OCI-LY3 (cell line): ENCODE measurements at regions not wholly inside any gene's neighbourhood (a gene's known extent, or its start where the extent isn't known, plus 50 kb on each side); places are given as distances from the start of the nearest gene placed in this dataset.

Source experiments
- H2AFZ ChIP-seq: fragments of 200-600, 300-600 bp; shearing (Covaris generic); 2 replicates; pipeline ENCODE4 v1.6.0; 2014; ENCODE audit warnings: antibody characterized with exemption, low read depth, low read length
- H3K27ac ChIP-seq: fragments of 200-600, 300-600 bp; sonication (generic); 2 replicates; pipeline ENCODE4 v1.5.1; 2014; ENCODE audit warnings: mild to moderate bottlenecking, low read length, moderate library complexity, mixed read lengths
- H3K27me3 ChIP-seq: fragments of 200-600, 300-600 bp; sonication (generic); 2 replicates; pipeline ENCODE4 v1.6.1; 2014; ENCODE audit warnings: low read depth, low read length, mixed read lengths
- H3K36me3 ChIP-seq: fragments of 200-600, 300-600 bp; sonication (generic); replicated peaks from 2 replicates; pipeline ENCODE3; 2014; ENCODE audit warnings: low read depth, low read length, mixed read lengths
- H3K4me1 ChIP-seq: fragments of 300-600, 200-600 bp; sonication (generic); 2 replicates; pipeline ENCODE4 v1.6.1; 2014; ENCODE audit warnings: low read length, mixed read lengths
- H3K4me2 ChIP-seq: fragments of 200-600, 300-600 bp; sonication (generic); 2 replicates; pipeline ENCODE4 v1.6.1; 2014; ENCODE audit warnings: low read length, mixed read lengths
- H3K4me3 ChIP-seq: fragments of 300-600, 200-600 bp; sonication (generic); 2 replicates; pipeline ENCODE4 v1.5.1; 2014; ENCODE audit warnings: antibody characterized with exemption, mild to moderate bottlenecking, low read length, moderate library complexity
- H3K79me2 ChIP-seq: fragments of 300-600, 200-600 bp; shearing (Covaris generic); 2 replicates; pipeline ENCODE4 v1.6.1; 2014; ENCODE audit warnings: mild to moderate bottlenecking, low read length, mixed read lengths
- H3K9ac ChIP-seq: fragments of 300-600, 200-600 bp; shearing (Covaris generic); 2 replicates; pipeline ENCODE4 v1.6.0; 2014; ENCODE audit warnings: mild to moderate bottlenecking, low read length, moderate library complexity
- H3K9me3 ChIP-seq: fragments of 200-600, 300-600 bp; shearing (Covaris generic); 2 replicates; pipeline ENCODE4 v1.6.1; 2014; ENCODE audit warnings: low read length, mixed read lengths; ENCODE audit not compliant: insufficient read depth
- H4K20me1 ChIP-seq: fragments of 200-600, 300-600 bp; sonication (generic); 2 replicates; pipeline ENCODE4 v1.6.1; 2016; ENCODE audit warnings: low read length, mixed read lengths; ENCODE audit not compliant: insufficient read depth
- CTCF ChIP-seq: fragments of 200-600, 300-600 bp; sonication (generic); IDR thresholded peaks from 2 replicates; pipeline ENCODE4 v1.5.1; 2014; ENCODE audit warnings: antibody characterized with exemption, low read length, low read depth
- EZH2phosphoT487 ChIP-seq: fragments of 200-600 bp; shearing (Covaris generic); IDR thresholded peaks from 2 replicates; pipeline ENCODE4 v1.6.1; 2018; ENCODE audit warnings: antibody characterized with exemption, mixed run types, low read depth

DNA sequence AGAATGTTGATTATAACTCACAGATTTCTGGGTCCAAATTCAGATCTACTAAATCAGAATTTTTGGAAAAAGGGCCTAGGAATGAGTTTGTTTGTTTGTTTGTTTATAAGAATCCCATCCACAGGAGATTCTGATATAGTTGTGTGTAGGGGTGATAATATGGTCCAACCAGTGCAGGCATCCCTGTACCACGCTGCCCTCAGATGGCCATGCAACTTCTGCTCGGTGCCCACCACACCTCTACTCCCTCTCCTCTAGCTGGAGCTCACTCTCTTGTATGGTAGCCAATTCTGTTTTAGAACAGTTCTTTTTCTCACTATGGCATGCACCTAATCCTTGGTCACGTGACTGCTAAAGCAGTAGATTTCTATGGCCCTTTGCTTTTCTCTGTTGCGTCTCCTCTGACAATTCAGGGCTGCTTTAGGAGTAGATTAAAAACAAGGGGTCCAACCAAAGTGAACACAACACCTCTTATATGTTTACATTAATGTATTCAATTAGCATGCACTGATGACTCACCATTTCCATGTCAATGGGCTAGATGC is 103.3 kb upstream of the KCNA4 start:
- Histone ChIP-seq H2AFZ (no peak overlapping the region), H3K4me2 (no peak overlapping the region), H3K9me3 (no peaks in the 10 kb centered on the region), H3K4me1 (no peaks in the 10 kb centered on the region), H3K27me3 (no peaks in the 10 kb centered on the region), H4K20me1 (no peaks in the 10 kb centered on the region), H3K9ac (no peak overlapping the region), H3K36me3 (no peaks in the 10 kb centered on the region), H3K4me3 (no peak overlapping the region), H3K79me2 (no peaks in the 10 kb centered on the region), H3K27ac (no peak overlapping the region)
- TF ChIP-seq EZH2phosphoT487: no peak
- TF ChIP-seq CTCF: no peak

DNA sequence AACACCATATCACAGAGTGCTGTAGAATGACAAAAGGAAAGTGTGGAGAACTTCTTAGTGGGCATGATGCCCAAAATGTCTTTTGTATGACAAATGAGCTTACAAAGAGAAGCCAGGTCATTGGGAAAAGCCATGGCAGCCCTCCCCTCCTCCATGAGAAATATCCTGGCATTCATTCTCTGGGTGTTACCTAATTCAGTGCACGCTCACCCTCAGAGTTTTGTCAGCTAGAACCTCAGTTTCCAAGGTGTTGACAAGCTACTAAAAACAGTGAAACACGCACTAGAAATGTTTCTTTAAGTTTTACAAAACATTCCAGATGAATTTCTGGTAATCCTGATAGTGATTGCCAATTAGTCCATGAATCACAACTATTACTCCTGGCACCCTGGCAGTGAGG is 105.4 kb upstream of the FSHB start:
- Histone ChIP-seq H2AFZ (no peak overlapping the region), H3K4me2 (no peak overlapping the region)

GRCh38 chr11:30128269-30128932 is 102.4 kb upstream of the FSHB start:
- Histone ChIP-seq H3K4me1 (no peaks in the 10 kb centered on the region), H3K9me3 (no peaks in the 10 kb centered on the region), H3K9ac (no peak overlapping the region), H3K27me3 (no peaks in the 10 kb centered on the region), H3K36me3 (no peaks in the 10 kb centered on the region), H3K4me2 (no peak overlapping the region), H4K20me1 (no peaks in the 10 kb centered on the region), H3K27ac (no peak overlapping the region), H2AFZ (no peak overlapping the region), H3K4me3 (no peak overlapping the region), H3K79me2 (no peaks in the 10 kb centered on the region)
- TF ChIP-seq CTCF (peak; percentile 79), EZH2phosphoT487 (no peak)

More for the DNA sequence above, 105.4 kb upstream of the FSHB start:
- Histone ChIP-seq H3K4me3 (no peak overlapping the region), H3K27me3 (no peaks in the 10 kb centered on the region), H3K79me2 (no peaks in the 10 kb centered on the region), H4K20me1 (no peaks in the 10 kb centered on the region), H3K27ac (no peak overlapping the region), H3K9me3 (no peaks in the 10 kb centered on the region), H3K4me1 (no peaks in the 10 kb centered on the region), H3K36me3 (no peaks in the 10 kb centered on the region), H3K9ac (no peak overlapping the region)
- TF ChIP-seq CTCF (no peak), EZH2phosphoT487 (no peak)

DNA sequence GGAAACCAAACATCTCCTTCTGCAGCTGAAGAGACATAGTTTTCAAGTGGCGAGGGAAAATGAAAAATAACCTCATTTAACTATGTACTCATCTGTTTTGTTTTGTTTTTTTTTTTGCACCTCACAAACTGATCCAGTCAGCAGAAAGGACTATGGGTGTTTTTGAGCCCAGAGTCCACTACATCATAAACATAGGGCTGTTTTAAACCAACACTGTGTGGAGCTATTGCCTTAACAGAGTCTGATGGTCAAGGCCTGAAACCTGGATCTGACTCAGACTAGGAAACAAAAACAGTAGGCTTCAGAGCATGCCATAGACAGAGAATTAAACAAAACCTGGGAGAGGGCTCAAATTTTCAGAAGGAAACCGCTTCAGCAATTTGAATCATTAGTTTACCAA is 99.3 kb upstream of the FSHB start:
- no peaks in the 10 kb centered on the region for H4K20me1 ChIP-seq
- H2AFZ ChIP-seq: no peak overlapping the region

More for the DNA sequence above, 99.3 kb upstream of the FSHB start:
- Histone ChIP-seq H3K27ac (no peak overlapping the region), H3K4me3 (no peak overlapping the region), H3K4me2 (no peak overlapping the region), H3K9ac (no peak overlapping the region), H3K36me3 (no peaks in the 10 kb centered on the region), H3K9me3 (no peaks in the 10 kb centered on the region), H3K79me2 (no peaks in the 10 kb centered on the region), H3K27me3 (no peaks in the 10 kb centered on the region), H3K4me1 (no peaks in the 10 kb centered on the region)
- TF ChIP-seq EZH2phosphoT487 (no peak), CTCF (no peak)
